Mucosa of stomach (tissue), 1 donor: ENCODE measurements at regions not wholly inside any gene's neighbourhood (a gene's known extent, or its start where the extent isn't known, plus 50 kb on each side); places are given as distances from the start of the nearest gene placed in this dataset.

Experiments
- H3K27me3 ChIP-seq: one replicate; pipeline ENCODE4 v1.7.0; 2013; ENCODE audit warnings: mild to moderate bottlenecking, low read length; ENCODE audit not compliant: control insufficient read depth, insufficient read depth
- H3K36me3 ChIP-seq: one replicate; pipeline ENCODE4 v1.7.0; 2013; ENCODE audit warnings: low read length; ENCODE audit not compliant: control insufficient read depth, insufficient read depth
- H3K4me1 ChIP-seq: one replicate; pipeline ENCODE4 v1.7.0; 2013; ENCODE audit warnings: mild to moderate bottlenecking, low read length; ENCODE audit not compliant: control insufficient read depth, insufficient read depth
- H3K4me3 ChIP-seq: one replicate; pipeline ENCODE4 v1.7.0; 2013; ENCODE audit warnings: low read length
- H3K9ac ChIP-seq: one replicate; pipeline ENCODE4 v1.7.0; 2013; ENCODE audit warnings: mild to moderate bottlenecking, low read length, moderate library complexity
- H3K9me3 ChIP-seq: one replicate; pipeline ENCODE4 v1.7.0; 2013; ENCODE audit warnings: mild to moderate bottlenecking, low read length, moderate library complexity; ENCODE audit not compliant: control insufficient read depth
- donor health status: Pancreatic carcinoma.

GRCh38 chr9:134553061-134553891, 88.3 kb upstream of the COL5A1 start:
- Histone ChIP-seq H3K9me3 (no peaks in the 10 kb centered on the region), H3K9ac (no peak overlapping the region), H3K4me1 (no peaks in the 10 kb centered on the region), H3K36me3 (no peaks in the 10 kb centered on the region), H3K4me3 (no peak overlapping the region), H3K27me3 (no peaks in the 10 kb centered on the region)

GRCh38 chr9:134553996-134554372, 87.6 kb upstream of the COL5A1 start:
- no peaks in the 10 kb centered on the region for H3K36me3 ChIP-seq
- H3K27me3 ChIP-seq: no peaks in the 10 kb centered on the region

DNA sequence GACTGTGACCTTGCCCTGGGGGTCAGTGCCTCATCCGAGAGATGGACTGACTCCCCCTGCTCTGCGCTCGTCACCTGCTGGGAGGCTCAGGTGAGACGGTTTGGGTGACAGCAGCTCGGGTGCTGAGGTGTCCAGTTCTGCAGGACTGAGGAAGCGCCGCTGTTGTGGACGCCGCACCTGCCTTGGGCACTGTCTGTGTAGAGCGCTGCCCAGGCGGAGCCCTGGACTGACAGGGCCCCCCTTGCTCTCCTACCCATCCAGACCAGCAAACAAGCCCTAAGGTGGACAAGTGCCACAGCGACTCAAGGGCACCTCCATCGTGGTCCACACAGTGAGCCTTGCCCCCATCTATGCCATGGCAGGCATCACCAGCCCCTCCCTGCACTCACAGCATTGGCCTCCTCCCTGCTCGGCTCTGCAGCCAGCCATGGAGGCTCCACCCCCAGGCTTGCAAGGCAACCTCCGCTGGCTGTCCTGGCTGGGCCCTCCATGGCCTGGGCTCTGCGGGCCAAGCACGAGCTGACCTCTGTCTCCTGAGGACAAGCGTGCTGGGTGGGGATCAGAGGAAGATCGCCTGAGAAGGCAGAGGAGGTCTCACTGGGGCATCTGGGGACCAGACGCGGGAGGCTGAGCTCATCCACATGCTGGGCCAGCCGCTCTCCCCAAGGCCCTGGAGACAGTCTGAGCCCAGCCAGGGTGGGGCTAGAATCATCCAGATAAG, 87.1 kb upstream of the COL5A1 start:
- Histone ChIP-seq H3K4me3 (no peak overlapping the region), H3K36me3 (no peaks in the 10 kb centered on the region), H3K27me3 (no peaks in the 10 kb centered on the region), H3K9ac (no peak overlapping the region), H3K9me3 (no peaks in the 10 kb centered on the region), H3K4me1 (no peaks in the 10 kb centered on the region)

More at GRCh38 chr9:134553996-134554372, 87.6 kb upstream of the COL5A1 start:
- Histone ChIP-seq H3K4me3 (no peak overlapping the region), H3K9ac (no peak overlapping the region), H3K4me1 (no peaks in the 10 kb centered on the region), H3K9me3 (no peaks in the 10 kb centered on the region)

DNA sequence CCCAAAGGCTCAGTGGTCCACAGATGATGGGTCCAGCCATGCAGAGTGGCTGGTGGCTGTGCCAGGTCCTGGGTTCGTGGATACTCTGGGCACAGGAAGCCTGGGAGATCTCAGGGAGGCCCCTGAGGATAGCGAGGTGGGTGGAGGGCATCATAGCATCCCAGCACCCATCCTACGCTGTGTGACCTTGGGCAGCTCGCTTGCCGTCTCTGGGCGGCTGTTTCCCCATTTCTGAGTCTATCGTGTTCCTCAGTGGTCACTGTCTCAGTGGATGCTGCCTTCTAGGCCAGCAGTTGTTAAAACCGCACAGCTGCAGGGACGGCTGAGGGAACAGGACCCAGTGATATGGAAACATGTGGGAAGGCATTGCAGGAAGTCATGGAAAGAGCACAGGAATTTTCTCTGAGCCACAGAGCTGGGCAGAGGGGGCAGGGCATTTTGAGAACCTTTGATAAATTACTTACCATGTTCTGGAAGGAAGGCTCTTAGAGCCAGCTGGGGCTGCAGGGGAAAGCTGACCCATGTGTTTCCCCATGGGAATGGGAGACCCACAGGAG, 86.4 kb upstream of the COL5A1 start:
- Histone ChIP-seq H3K4me3 (no peak overlapping the region), H3K9ac (no peak overlapping the region), H3K36me3 (no peaks in the 10 kb centered on the region), H3K4me1 (no peaks in the 10 kb centered on the region), H3K27me3 (no peaks in the 10 kb centered on the region), H3K9me3 (no peaks in the 10 kb centered on the region)

GRCh38 chr9:134556531-134557068, 85.0 kb upstream of the COL5A1 start:
- H3K9ac ChIP-seq: no peak overlapping the region
- H3K4me1 ChIP-seq: no peaks in the 10 kb centered on the region
- H3K36me3 ChIP-seq: no peaks in the 10 kb centered on the region
- H3K27me3 ChIP-seq: no peaks in the 10 kb centered on the region
- no peaks in the 10 kb centered on the region for H3K9me3 ChIP-seq
- no peak overlapping the region for H3K4me3 ChIP-seq

DNA sequence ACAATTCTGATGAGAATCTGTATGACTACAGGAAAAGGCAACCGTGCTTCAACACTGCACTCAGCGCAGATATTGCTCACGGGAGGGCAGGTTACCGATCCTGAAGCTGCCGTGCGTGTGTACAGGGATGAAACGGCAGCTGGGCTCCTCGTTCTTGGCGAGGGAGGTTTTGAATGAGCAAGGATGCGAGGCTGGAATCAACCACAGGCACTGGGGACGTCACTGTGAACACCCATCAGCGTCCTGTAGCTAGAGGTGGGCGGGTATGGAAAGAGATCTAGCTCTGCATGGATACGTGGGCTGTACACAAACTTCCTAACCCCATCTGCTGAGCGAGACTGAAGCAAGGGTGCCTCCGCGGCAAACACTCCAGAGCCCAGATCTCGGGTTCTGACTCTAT, 84.3 kb upstream of the COL5A1 start:
- Histone ChIP-seq H3K36me3 (no peaks in the 10 kb centered on the region), H3K9ac (no peak overlapping the region), H3K4me1 (no peaks in the 10 kb centered on the region), H3K9me3 (no peaks in the 10 kb centered on the region), H3K27me3 (no peaks in the 10 kb centered on the region), H3K4me3 (no peak overlapping the region)

DNA sequence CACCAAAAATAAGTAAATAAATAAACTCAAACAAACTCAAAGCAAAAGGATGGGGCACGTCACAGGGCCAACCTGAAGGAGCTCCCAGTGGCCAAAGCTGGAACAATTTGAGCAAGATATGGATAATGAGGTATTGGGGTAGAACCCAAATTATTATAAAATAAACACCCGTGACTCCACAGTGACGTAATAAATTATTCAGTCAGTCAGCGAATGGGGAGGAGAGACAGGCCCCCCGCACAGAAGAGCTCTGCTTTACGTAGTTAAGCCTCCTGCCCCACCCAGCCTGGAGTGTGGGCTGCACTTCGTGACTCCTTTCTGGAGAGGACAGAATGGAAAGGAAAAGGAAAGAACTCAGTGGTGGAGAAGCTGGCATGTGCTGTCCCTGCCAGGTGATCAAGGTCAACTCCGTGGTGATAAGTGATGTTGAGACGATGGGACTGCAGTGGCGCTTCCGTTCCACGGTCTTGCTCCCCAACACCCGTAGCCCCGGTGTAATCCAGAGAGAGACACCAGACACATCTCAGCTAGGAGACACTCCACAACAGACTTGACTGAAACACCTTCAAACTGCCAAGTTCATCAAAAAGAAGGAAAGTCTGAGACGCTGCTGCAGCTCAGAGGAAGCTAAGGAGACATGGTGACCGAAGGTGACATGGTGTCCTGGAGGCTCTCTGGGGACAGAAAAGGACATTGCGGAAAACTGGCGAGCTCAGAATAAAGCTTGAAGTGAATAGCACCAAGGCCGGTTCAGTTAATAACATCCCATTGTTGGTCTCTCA, 83.3 kb upstream of the COL5A1 start:
- Histone ChIP-seq H3K27me3 (no peaks in the 10 kb centered on the region), H3K4me3 (no peak overlapping the region), H3K9me3 (no peaks in the 10 kb centered on the region), H3K9ac (no peak overlapping the region), H3K36me3 (no peaks in the 10 kb centered on the region), H3K4me1 (no peaks in the 10 kb centered on the region)

DNA sequence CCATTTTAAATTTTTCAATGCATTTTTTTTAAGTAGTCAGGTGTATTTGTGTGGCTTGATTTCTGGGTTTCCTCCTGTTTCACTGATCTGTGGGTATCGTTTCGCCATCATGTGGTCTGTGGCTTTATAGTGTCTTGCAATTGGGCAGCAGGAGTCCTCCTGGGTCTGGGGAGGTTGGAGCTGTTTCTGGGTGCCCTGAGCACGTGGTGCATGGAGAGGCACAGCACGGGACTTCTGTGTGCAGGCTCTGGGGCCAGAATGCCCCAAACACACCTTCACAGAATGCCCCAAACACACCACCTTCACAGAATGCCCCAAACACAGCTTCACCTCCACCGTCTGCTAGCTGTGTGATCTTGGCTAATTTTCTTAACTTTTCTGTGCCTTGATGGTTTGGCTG, 82.6 kb upstream of the COL5A1 start:
- Histone ChIP-seq H3K4me1 (no peaks in the 10 kb centered on the region), H3K9ac (no peak overlapping the region), H3K36me3 (no peaks in the 10 kb centered on the region), H3K4me3 (no peak overlapping the region), H3K27me3 (no peaks in the 10 kb centered on the region), H3K9me3 (no peaks in the 10 kb centered on the region)

GRCh38 chr9:134560206-134560605, 81.4 kb upstream of the COL5A1 start:
- H3K27me3 ChIP-seq: no peaks in the 10 kb centered on the region
- H3K9me3 ChIP-seq: no peaks in the 10 kb centered on the region
- H3K36me3 ChIP-seq: no peaks in the 10 kb centered on the region
- H3K9ac ChIP-seq: no peak overlapping the region
- no peaks in the 10 kb centered on the region for H3K4me1 ChIP-seq
- H3K4me3 ChIP-seq: no peak overlapping the region

DNA sequence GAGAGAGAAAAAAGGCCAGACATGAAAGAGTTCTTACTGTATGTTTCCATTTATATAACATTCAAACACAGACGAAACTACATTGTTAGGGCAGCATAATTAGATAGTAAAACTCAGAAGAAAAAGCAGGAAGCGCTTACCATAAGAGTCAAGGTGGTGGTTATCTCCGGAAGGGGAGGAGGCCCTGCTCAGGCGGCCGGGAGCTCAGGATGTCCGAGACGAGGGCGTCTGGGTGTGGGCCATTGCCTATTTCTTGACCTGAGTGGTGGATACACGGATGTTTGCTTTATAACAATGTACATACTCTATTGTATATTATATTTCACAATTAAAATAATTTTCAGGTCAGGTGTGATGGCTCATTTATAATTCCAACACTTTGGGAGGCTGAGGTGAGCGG, 80.9 kb upstream of the COL5A1 start:
- H3K36me3 ChIP-seq: no peaks in the 10 kb centered on the region
- no peaks in the 10 kb centered on the region for H3K27me3 ChIP-seq
- H3K9ac ChIP-seq: no peak overlapping the region
- H3K4me1 ChIP-seq: no peaks in the 10 kb centered on the region
- H3K4me3 ChIP-seq: no peak overlapping the region
- no peaks in the 10 kb centered on the region for H3K9me3 ChIP-seq

GRCh38 chr9:134561427-134562145, 80.0 kb upstream of the COL5A1 start:
- no peak overlapping the region for H3K4me3 ChIP-seq
- no peaks in the 10 kb centered on the region for H3K9me3 ChIP-seq
- no peak overlapping the region for H3K9ac ChIP-seq
- H3K27me3 ChIP-seq: no peaks in the 10 kb centered on the region
- H3K4me1 ChIP-seq: no peaks in the 10 kb centered on the region
- no peaks in the 10 kb centered on the region for H3K36me3 ChIP-seq
